ENCODE measurements at regions not wholly inside any gene's neighbourhood (a gene's known extent, or its start where the extent isn't known, plus 50 kb on each side); places are given as distances from the start of the nearest gene placed in this dataset.

GRCh38 chr10:58972576-58973234 lies 203.7 kb upstream of the PHYHIPL start:
- no peaks in the 10 kb centered on the region for H3K9me3 ChIP-seq
- no peak overlapping the region for H3K27ac ChIP-seq
- intact Hi-C loops (cut with DNase I): no loop called here
- TF ChIP-seq CTCF (IDR thresholded peaks at IDR 0.05): no peak
- H3K36me3 ChIP-seq: no peaks in the 10 kb centered on the region
- ATAC-seq: no peak
- no peak for DNase-seq
- H3K4me3 ChIP-seq: no peak overlapping the region
- H3K27me3 ChIP-seq: no peaks in the 10 kb centered on the region
- no peaks in the 10 kb centered on the region for H3K4me1 ChIP-seq

- no peak for TF ChIP-seq CTCF (IDR thresholded peaks at IDR 0.05)
- no peak for ATAC-seq
- intact Hi-C loops (cut with DNase I): no loop called here
Measured at GRCh38 chr10:58973235-58973595, 203.2 kb upstream of the PHYHIPL start.

GRCh38 chr10:58976254-58976653 lies 200.2 kb upstream of the PHYHIPL start:
- no peaks in the 10 kb centered on the region for H3K36me3 ChIP-seq
- H3K4me1 ChIP-seq: no peaks in the 10 kb centered on the region
- no peak overlapping the region for H3K27ac ChIP-seq
- TF ChIP-seq CTCF (IDR thresholded peaks at IDR 0.05): no peak
- H3K27me3 ChIP-seq: no peaks in the 10 kb centered on the region
- ATAC-seq: no peak
- intact Hi-C loops (cut with DNase I): no loop called here
- no peak for DNase-seq
- H3K4me3 ChIP-seq: no peak overlapping the region
- no peaks in the 10 kb centered on the region for H3K9me3 ChIP-seq

More at GRCh38 chr10:58973235-58973595, 203.2 kb upstream of the PHYHIPL start:
- Histone ChIP-seq H3K4me3 (no peak overlapping the region), H3K4me1 (no peaks in the 10 kb centered on the region), H3K27ac (no peak overlapping the region), H3K36me3 (no peaks in the 10 kb centered on the region), H3K27me3 (no peaks in the 10 kb centered on the region), H3K9me3 (no peaks in the 10 kb centered on the region)
- DNase-seq: no peak

- H3K4me3 ChIP-seq: no peak overlapping the region
- DNase-seq (no peak), ATAC-seq (no peak)
- no peak for TF ChIP-seq CTCF (IDR thresholded peaks at IDR 0.05)
- no peaks in the 10 kb centered on the region for H3K27me3 ChIP-seq
- H3K36me3 ChIP-seq: no peaks in the 10 kb centered on the region
- H3K27ac ChIP-seq: no peak overlapping the region
- intact Hi-C loops (cut with DNase I): no loop called here
- no peaks in the 10 kb centered on the region for H3K9me3 ChIP-seq
- no peaks in the 10 kb centered on the region for H3K4me1 ChIP-seq
Measured at GRCh38 chr10:58979711-58980110, 196.7 kb upstream of the PHYHIPL start.

GRCh38 chr10:58980826-58981415 lies 195.5 kb upstream of the PHYHIPL start:
- H3K4me3 ChIP-seq: no peak overlapping the region
- no peaks in the 10 kb centered on the region for H3K36me3 ChIP-seq
- no peak for DNase-seq
- no peaks in the 10 kb centered on the region for H3K9me3 ChIP-seq
- ATAC-seq: no peak
- H3K27me3 ChIP-seq: no peaks in the 10 kb centered on the region
- H3K27ac ChIP-seq: no peak overlapping the region
- no peaks in the 10 kb centered on the region for H3K4me1 ChIP-seq
- intact Hi-C loops (cut with DNase I): no loop called here
- TF ChIP-seq CTCF (IDR thresholded peaks at IDR 0.05): no peak
